NCI-H345 (cell line): ENCODE measurements at regions not wholly inside any gene's neighbourhood (a gene's known extent, or its start where the extent isn't known, plus 50 kb on each side); places are given as distances from the start of the nearest gene placed in this dataset.
A peak's percentile ranks its signal among the peaks of the same experiment; 100 is the strongest.

ENCODE experiments used
- DNase-seq: peaks from one replicate; lab custom pipeline; 2025; lab: John Stamatoyannopoulos, UW

- DNase-seq: no peak
Measured at GRCh38 chr11:23673366-23673765, 813.1 kb upstream of the CCDC179 start.

- no peak for DNase-seq
Measured at GRCh38 chr11:23674866-23675265, 814.6 kb upstream of the CCDC179 start.

- peak; percentile 71 for DNase-seq
Measured at GRCh38 chr11:23679041-23679440, 817.8 kb upstream of the LUZP2 start.

GRCh38 chr11:23679981-23680380 is 816.9 kb upstream of the LUZP2 start:
- no peak for DNase-seq

- no peak for DNase-seq
Measured at GRCh38 chr11:23680488-23681230, 816.2 kb upstream of the LUZP2 start.

GRCh38 chr11:23684701-23685100 is 812.2 kb upstream of the LUZP2 start:
- DNase-seq: no peak

- DNase-seq: no peak
Measured at GRCh38 chr11:23687991-23688390, 808.9 kb upstream of the LUZP2 start.

GRCh38 chr11:23688411-23688810 is 808.4 kb upstream of the LUZP2 start:
- DNase-seq: no peak

- no peak for DNase-seq
Measured at GRCh38 chr11:23688835-23689234, 808.0 kb upstream of the LUZP2 start.

- DNase-seq: no peak
Measured at GRCh38 chr11:23696688-23697415, 800.0 kb upstream of the LUZP2 start.

- no peak for DNase-seq
Measured at GRCh38 chr11:23704183-23704582, 792.7 kb upstream of the LUZP2 start.

- no peak for DNase-seq
Measured at GRCh38 chr11:23711981-23712380, 784.9 kb upstream of the LUZP2 start.

- no peak for DNase-seq
Measured at GRCh38 chr11:23719016-23719415, 777.8 kb upstream of the LUZP2 start.

- no peak for DNase-seq
Measured at GRCh38 chr11:23723861-23724260, 773.0 kb upstream of the LUZP2 start.

GRCh38 chr11:23725752-23726151 is 771.1 kb upstream of the LUZP2 start:
- DNase-seq: no peak

GRCh38 chr11:23727387-23727786 is 769.5 kb upstream of the LUZP2 start:
- no peak for DNase-seq

GRCh38 chr11:23727794-23728193 is 769.1 kb upstream of the LUZP2 start:
- DNase-seq: no peak

- DNase-seq: no peak
Measured at GRCh38 chr11:23729088-23729487, 767.8 kb upstream of the LUZP2 start.

- no peak for DNase-seq
Measured at GRCh38 chr11:23730307-23730998, 766.4 kb upstream of the LUZP2 start.

GRCh38 chr11:23732026-23732425 is 764.8 kb upstream of the LUZP2 start:
- no peak for DNase-seq

GRCh38 chr11:23746896-23747295 is 750.0 kb upstream of the LUZP2 start:
- DNase-seq: no peak

- no peak for DNase-seq
Measured at GRCh38 chr11:23749762-23750430, 747.0 kb upstream of the LUZP2 start.
